Cerebellar cortex (tissue), 1 donor: ENCODE measurements at regions not wholly inside any gene's neighbourhood (a gene's known extent, or its start where the extent isn't known, plus 50 kb on each side); places are given as distances from the start of the nearest gene placed in this dataset.

Experiments used
- DNase-seq: peaks from one replicate; pipeline ENCODE4 v3.0.0-alpha.2; 2015; ENCODE audit warnings: low spot score

GRCh38 chr4:123497340-123497739 is 100.7 kb downstream of the SPRY1 start:
- no peak for DNase-seq

DNA sequence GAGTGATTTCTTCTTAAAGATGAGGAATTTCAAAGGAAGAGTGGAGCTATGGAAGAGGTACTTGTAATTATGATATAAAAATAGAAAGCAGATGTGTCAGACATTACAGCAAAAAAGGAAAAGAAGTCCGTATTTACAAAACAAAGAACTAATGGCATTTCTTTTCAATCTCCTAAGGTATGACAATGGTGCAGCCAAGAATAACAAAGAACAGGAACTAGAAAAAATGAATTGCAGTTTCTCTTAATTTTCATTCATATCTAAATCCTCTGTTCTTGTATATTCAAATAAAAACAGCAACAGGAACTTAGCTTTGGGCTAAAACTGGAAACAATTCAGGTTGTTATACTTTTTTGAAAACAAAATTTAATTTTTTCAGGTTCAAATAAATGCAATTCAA is 105.1 kb downstream of the SPRY1 start:
- DNase-seq, result no peak

DNA sequence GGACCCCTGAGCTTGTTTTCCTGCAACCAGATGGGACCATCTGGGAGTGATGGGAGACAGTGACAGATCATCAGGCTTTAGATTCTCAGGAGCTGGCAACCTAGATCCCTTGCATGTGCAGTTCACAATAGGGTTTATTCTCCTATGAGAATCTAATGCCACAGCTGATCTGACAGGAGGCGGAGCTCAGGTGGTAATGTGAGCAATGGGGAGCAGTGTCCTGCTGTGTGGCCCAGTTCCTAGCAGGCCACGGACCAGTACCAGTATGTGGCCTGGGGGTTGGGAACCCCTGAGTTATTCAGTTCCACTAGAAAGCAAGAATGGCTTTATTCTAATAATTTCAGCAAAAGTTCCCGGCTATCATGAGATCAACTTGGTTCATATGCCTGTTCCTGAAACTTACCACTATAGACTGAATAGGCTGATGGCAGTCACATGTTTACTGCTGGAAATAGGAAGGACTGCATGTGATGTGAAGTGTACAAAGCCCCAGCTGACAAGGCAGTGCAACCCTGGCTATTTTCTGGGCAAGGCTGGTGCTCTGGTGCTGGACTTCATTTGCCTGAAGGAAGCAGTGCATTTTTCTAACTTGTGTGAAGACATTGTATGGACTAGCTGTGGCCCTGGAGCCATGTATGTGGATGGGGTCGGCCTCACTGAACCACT is 107.2 kb downstream of the SPRY1 start:
- DNase-seq, result no peak

- peak; percentile 68 for DNase-seq
Measured at GRCh38 chr4:123505095-123506010, 108.8 kb downstream of the SPRY1 start.

DNA sequence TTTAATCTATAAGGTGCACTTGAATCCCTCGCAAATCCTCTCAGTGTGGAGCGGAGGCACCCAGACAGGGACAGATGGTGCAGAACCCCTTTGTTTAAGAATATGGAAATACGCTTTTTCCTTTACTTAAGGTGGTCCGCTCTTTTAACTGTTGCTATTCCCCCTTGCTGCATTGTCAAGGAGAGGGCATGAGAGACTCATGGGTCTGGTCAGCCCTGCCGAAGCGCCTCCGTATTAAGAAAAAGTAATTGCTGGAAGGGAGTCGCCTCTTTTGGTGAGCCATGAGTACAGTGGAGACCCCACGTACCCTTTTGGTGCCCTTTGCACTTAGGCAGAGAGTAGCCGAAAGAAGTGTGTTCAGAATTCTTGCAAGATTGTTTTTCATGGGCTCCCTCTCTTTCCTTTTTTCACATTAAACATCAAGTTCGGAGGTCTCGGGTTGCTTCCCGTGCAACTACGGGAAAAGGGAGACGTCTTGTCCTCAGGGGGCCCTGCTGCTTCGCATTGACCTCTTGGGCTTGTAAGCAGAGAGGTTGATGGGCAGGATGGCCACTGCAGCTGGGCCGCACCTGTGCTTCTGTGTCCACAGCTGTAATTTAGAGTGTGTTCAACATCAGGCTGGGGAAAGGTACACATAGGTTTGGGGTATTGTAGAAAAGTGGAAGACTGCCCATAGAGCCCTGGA is 109.6 kb downstream of the SPRY1 start:
- no peak for DNase-seq

GRCh38 chr4:123507376-123507775 is 110.8 kb downstream of the SPRY1 start:
- no peak for DNase-seq

GRCh38 chr4:123510221-123510620 is 113.6 kb downstream of the SPRY1 start:
- DNase-seq, result no peak

GRCh38 chr4:123510659-123511058 is 114.1 kb downstream of the SPRY1 start:
- DNase-seq, result no peak

DNA sequence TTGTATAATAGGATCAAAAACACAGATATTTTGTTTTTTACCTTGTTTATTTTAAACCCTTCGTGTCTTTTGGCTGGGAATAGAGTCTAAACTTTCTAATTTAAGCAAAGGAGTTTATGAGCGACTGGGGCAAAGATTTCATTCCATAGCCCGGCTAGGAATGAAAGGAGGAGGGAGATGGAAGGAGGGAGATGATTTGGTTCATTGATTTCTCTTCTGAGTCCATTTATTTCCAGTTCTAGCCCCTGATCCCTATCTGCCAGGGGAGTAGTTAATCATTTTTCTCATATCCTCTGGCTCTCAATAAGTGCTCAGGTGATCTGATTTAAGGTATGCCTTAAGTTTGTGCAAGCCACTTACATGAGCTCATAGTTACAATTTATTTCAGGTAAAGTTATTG is 120.0 kb downstream of the SPRY1 start:
- peak; percentile 68 for DNase-seq

- peak; percentile 42 for DNase-seq
Measured at GRCh38 chr4:123517176-123517575, 120.6 kb downstream of the SPRY1 start.

DNA sequence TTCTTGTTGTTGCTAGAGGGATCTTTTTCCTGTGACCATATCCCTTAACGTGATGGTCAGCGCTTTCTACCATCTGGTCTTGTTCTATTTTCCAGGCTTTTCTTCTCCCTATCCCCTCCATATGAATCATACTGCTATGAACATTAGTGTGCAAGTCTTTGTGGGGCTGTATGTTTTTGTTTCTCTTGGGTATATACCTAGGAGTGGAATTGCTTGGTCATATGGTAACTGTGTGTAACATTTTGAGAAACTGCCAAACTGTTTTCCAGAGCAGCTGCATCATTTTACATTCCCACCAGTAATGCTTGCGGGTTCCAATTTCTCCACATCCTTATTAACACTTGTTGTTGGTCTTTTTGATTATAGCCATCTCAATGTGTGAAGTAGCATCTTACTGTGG is 121.4 kb downstream of the SPRY1 start:
- DNase-seq, result no peak

- DNase-seq, result no peak
Measured at GRCh38 chr4:123520325-123520724, 123.7 kb downstream of the SPRY1 start.

DNA sequence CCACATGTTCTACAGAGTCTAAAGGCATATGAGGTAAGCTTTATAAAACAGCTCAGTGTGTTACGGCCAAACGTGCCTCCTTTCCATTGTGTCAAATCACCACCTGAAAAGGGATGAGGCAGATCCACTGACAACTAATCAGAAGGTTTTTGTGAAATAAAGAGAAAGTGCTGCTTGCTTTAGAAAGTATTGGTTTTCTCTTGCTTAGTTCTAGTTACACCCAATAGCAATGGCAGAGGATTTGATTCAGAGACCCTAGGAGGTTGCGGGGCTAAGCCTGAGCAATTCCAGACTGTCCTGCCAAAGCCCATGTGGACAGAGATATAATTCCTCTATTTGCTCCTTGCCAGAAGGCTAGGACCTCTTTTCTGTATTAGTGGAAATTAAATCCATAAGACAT is 125.5 kb downstream of the SPRY1 start:
- DNase-seq, result peak; percentile 49

GRCh38 chr4:123522646-123523045 is 126.1 kb downstream of the SPRY1 start:
- DNase-seq, result no peak

DNA sequence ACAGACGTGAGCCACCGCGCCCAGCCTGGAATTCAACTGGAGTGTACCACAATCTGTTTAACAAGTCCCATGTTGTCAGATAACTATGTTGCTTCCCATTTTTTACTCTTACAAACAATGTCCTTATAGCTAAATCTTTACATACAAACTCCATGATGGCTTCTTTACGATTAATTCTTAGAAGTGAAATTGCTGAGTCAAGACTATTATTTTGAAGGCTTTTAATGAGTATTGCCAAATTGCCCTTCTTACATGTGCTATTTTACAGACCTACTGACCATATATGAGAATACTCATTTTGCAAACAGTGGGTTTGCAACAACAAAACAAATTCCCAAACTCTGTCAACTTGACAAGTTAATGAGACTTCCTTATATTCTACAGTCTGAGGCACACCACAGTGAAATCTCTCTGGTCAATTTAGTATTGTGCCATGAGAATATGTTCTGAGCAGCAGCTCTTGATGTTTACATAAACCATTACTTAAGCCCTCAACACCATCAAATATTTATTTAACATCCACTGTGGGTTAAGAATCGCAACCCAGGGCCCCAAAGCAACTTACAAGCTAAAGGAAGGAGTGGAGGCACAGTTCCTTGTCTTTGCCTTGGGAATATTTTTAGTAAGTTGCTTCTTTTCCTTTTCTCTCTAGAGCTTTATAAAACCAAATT is 128.5 kb downstream of the SPRY1 start:
- peak; percentile 61 for DNase-seq

- DNase-seq, result no peak
Measured at GRCh38 chr4:123526511-123526910, 129.9 kb downstream of the SPRY1 start.

DNA sequence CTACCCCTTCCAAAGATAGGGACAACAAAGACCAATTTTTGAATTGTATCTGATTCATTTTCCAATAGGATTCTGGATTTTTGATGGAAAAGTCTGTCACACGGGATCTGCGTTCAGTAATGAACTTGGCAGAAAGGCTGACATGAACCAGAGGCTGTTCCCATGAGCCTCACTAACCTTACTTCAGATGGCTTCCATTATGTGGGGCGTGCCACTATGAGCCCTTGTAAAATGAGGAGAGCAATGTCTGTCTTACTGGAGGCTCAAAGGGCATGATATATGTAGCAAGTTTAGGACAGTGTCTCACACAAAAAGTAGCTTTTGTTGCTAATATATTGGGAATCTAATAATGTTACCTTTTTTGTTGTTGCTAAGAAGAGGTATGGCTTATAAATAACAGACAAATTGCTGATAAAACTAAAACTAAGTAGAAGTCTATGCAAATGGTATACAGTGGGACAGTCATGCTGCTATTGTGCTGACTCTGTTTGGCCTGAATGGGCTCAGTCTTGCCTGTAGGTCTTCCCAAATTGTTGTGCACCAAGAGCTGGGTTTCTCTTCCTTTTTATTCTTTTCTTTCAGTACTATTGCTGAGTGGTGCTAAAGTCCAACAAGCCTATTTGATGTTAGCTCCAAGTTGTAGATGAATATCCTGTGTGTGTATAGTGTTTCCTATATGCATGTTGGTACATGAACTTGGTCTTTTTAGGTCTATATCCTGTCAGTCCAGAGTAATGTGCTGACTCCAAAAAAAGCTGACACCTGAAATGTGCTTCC is 132.1 kb downstream of the SPRY1 start:
- no peak for DNase-seq

DNA sequence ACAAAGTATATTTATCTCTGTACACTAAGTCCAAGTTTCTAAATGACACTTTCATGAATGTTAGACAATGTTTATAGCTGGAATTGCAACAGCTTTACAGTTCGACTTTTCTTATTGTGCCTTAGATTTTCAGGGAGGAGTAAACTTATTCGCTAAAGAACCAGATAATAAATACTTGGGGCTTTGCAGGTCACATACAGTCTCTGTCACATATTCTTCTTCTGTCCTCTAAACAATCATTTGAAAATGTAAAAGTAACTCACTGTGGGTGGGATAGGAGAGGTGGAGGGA is 132.6 kb downstream of the SPRY1 start:
- DNase-seq, result no peak

- no peak for DNase-seq
Measured at GRCh38 chr4:123530357-123530756, 133.8 kb downstream of the SPRY1 start.

DNA sequence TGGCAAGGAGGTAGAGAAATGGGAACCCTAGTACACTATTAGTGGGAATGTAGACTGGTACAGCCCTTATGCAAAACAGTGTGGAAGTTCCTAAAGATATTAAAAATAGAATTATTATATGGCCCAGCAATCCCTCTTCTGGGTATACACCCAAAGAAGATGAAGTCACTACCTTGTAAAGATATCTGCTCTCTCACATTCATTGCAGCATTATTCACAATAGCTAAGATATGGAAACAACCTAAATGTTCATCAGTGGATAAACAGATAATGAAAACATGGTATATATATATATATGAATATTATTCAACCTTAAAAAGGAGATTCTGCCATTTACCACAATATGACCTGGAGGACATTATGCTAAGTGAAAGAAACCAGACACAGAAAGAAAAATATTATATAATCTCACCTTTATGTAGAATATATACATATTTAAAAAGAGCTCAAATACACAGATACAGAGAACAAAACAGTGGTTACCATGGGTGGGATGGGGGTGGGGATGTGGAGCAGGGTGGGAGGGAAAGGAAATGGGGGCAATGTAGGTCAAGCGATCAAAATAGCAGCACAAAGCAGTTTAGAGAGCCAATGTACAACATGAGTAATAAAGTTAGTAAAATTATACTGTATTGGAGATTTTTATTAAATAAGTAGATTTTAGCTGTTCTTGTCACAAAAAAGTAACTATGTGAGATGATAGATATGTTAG is 138.6 kb downstream of the SPRY1 start:
- no peak for DNase-seq

GRCh38 chr4:123536225-123536624 is 139.6 kb downstream of the SPRY1 start:
- no peak for DNase-seq
